Loucy (cell line): ENCODE measurements at regions not wholly inside any gene's neighbourhood (a gene's known extent, or its start where the extent isn't known, plus 50 kb on each side); places are given as distances from the start of the nearest gene placed in this dataset.

Source experiments
- CTCF ChIP-seq: fragments of 200-600 bp; sonication (generic); conservative IDR thresholded peaks from 2 replicates; pipeline ENCODE4 v1.5.1; 2014; ENCODE audit warnings: mild to moderate bottlenecking, antibody characterized with exemption, low read length
- EZH2phosphoT487 ChIP-seq: fragments of 200-600 bp; IDR thresholded peaks from 2 replicates; pipeline ENCODE4 v1.6.1; 2018; ENCODE audit warnings: antibody characterized with exemption, mild to moderate bottlenecking, moderate library complexity, borderline replicate concordance

GRCh38 chr5:122639033-122639432 lies 135.8 kb upstream of the SNX2 start:
- no peak for TF ChIP-seq CTCF
- TF ChIP-seq EZH2phosphoT487: no peak
